HG03045 (cell line): ENCODE measurements at regions not wholly inside any gene's neighbourhood (a gene's known extent, or its start where the extent isn't known, plus 50 kb on each side); places are given as distances from the start of the nearest gene placed in this dataset.

Experiments used
- ATAC-seq: cut with Tn5 transposase; IDR thresholded peaks from one replicate; pipeline ENCODE4 v1.9.1; 2021; ENCODE audit warnings: mild to moderate bottlenecking, moderate library complexity; ENCODE audit not compliant: unreplicated experiment

- no peak for ATAC-seq
Measured at GRCh38 chr13:106302843-106303242, 232.6 kb downstream of the EFNB2 start.

GRCh38 chr13:106302011-106302410 is 233.5 kb downstream of the EFNB2 start:
- ATAC-seq = no peak

GRCh38 chr13:106299621-106300020 is 235.8 kb downstream of the EFNB2 start:
- no peak for ATAC-seq

GRCh38 chr13:106297283-106297682 is 238.2 kb downstream of the EFNB2 start:
- no peak for ATAC-seq

- no peak for ATAC-seq
Measured at GRCh38 chr13:106296723-106297122, 238.7 kb downstream of the EFNB2 start.

GRCh38 chr13:106295971-106296370 is 239.5 kb downstream of the EFNB2 start:
- no peak for ATAC-seq

GRCh38 chr13:106291006-106291405 is 244.5 kb downstream of the EFNB2 start:
- no peak for ATAC-seq

GRCh38 chr13:106287351-106287750 is 248.1 kb downstream of the EFNB2 start:
- ATAC-seq = no peak

- ATAC-seq = no peak
Measured at GRCh38 chr13:106286811-106287210, 248.7 kb downstream of the EFNB2 start.

GRCh38 chr13:106284358-106284757 is 251.1 kb downstream of the EFNB2 start:
- no peak for ATAC-seq

GRCh38 chr13:106281426-106281825 is 254.0 kb downstream of the EFNB2 start:
- ATAC-seq = no peak

GRCh38 chr13:106277484-106278154 is 257.8 kb downstream of the EFNB2 start:
- no peak for ATAC-seq

- ATAC-seq = no peak
Measured at GRCh38 chr13:106276876-106277275, 258.6 kb downstream of the EFNB2 start.

GRCh38 chr13:106275446-106276032 is 259.9 kb downstream of the EFNB2 start:
- ATAC-seq = no peak

GRCh38 chr13:106274551-106275203 is 260.8 kb downstream of the EFNB2 start:
- ATAC-seq = no peak

- no peak for ATAC-seq
Measured at GRCh38 chr13:106263801-106264200, 271.7 kb downstream of the EFNB2 start.

GRCh38 chr13:106262886-106263285 is 272.6 kb downstream of the EFNB2 start:
- no peak for ATAC-seq

GRCh38 chr13:106261450-106261849 is 274.0 kb downstream of the EFNB2 start:
- no peak for ATAC-seq

GRCh38 chr13:106260352-106260751 is 275.1 kb downstream of the EFNB2 start:
- no peak for ATAC-seq

- no peak for ATAC-seq
Measured at GRCh38 chr13:106259928-106260327, 275.5 kb downstream of the EFNB2 start.

GRCh38 chr13:106246666-106247188 is 288.7 kb downstream of the EFNB2 start:
- ATAC-seq = no peak

GRCh38 chr13:106246242-106246641 is 289.2 kb downstream of the EFNB2 start:
- ATAC-seq = no peak
